Type B pancreatic cell (in vitro differentiated cells): ENCODE measurements at regions not wholly inside any gene's neighbourhood (a gene's known extent, or its start where the extent isn't known, plus 50 kb on each side); places are given as distances from the start of the nearest gene placed in this dataset.

Experiments used
- DNase-seq: peaks from one replicate; pipeline ENCODE4 v3.0.0; 2021; ENCODE audit warnings: mixed read lengths; ENCODE audit not compliant: unreplicated experiment; ENCODE audit errors: extremely low spot score
- H3K27ac Mint-ChIP-seq: 2 replicates; pipeline ENCODE4 v1.8.0; 2021; ENCODE audit warnings: mild to moderate bottlenecking, mixed read lengths
- H3K27me3 Mint-ChIP-seq: 2 replicates; pipeline ENCODE4 v1.8.0; 2021; ENCODE audit warnings: mixed read lengths
- H3K36me3 Mint-ChIP-seq: 2 replicates; pipeline ENCODE4 v1.8.0; 2021; ENCODE audit warnings: mixed read lengths
- H3K4me1 Mint-ChIP-seq: one replicate; pipeline ENCODE4 v1.8.0; 2021; ENCODE audit warnings: mixed read lengths; ENCODE audit not compliant: unreplicated experiment
- H3K4me3 Mint-ChIP-seq: 2 replicates; pipeline ENCODE4 v1.8.0; 2021; ENCODE audit warnings: mild to moderate bottlenecking, mixed read lengths
- H3K9me3 Mint-ChIP-seq: 2 replicates; pipeline ENCODE4 v1.8.0; 2021; ENCODE audit warnings: mixed read lengths
- TF ChIP-seq, protein P1 (sequence below): fragments of 200-600 bp; sonication (generic); conservative IDR thresholded peaks from 2 replicates; pipeline ENCODE4 v1.5.0; 2021; ENCODE audit warnings: antibody characterized with exemption, mild to moderate bottlenecking

GRCh38 chr3:76972624-76973296 is 67.1 kb upstream of the ROBO2 start:
- H3K36me3 Mint-ChIP-seq, result no peaks in the 10 kb centered on the region
- H3K4me3 Mint-ChIP-seq, result no peak overlapping the region
- no peaks in the 10 kb centered on the region for H3K9me3 Mint-ChIP-seq
- DNase-seq, result no peak
- peaks cover 16% of the 10 kb centered on the region for H3K4me1 Mint-ChIP-seq
- H3K27ac Mint-ChIP-seq, result no peak overlapping the region
- H3K27me3 Mint-ChIP-seq, result no peaks in the 10 kb centered on the region
- TF ChIP-seq, protein P1, sequence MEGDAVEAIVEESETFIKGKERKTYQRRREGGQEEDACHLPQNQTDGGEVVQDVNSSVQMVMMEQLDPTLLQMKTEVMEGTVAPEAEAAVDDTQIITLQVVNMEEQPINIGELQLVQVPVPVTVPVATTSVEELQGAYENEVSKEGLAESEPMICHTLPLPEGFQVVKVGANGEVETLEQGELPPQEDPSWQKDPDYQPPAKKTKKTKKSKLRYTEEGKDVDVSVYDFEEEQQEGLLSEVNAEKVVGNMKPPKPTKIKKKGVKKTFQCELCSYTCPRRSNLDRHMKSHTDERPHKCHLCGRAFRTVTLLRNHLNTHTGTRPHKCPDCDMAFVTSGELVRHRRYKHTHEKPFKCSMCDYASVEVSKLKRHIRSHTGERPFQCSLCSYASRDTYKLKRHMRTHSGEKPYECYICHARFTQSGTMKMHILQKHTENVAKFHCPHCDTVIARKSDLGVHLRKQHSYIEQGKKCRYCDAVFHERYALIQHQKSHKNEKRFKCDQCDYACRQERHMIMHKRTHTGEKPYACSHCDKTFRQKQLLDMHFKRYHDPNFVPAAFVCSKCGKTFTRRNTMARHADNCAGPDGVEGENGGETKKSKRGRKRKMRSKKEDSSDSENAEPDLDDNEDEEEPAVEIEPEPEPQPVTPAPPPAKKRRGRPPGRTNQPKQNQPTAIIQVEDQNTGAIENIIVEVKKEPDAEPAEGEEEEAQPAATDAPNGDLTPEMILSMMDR, result no peak

DNA sequence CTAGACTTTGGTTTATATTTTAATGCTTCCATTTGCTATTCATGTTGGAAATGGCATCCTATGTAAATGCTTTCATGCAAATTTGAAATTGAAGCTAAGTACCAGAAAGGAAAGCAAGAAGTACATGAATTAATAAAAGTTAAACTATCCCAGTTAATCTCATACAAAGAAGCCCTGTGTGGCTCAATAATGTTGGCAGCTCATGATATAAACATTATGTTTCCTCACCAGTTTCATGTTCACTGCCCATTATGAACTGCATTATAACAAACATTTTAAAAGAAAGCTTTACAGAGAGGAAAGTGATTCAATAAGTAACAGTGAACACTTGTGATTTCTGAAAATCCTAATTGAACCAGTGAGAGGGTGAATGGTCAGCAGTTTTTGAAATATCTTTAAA is 62.9 kb upstream of the ROBO2 start:
- Mint-ChIP-seq H3K27me3 (no peaks in the 10 kb centered on the region), H3K4me3 (no peak overlapping the region), H3K36me3 (no peaks in the 10 kb centered on the region), H3K4me1 (peaks cover 5% of the 10 kb centered on the region), H3K27ac (no peak overlapping the region), H3K9me3 (no peaks in the 10 kb centered on the region)
- no peak for DNase-seq
- TF ChIP-seq, protein P1, result no peak

DNA sequence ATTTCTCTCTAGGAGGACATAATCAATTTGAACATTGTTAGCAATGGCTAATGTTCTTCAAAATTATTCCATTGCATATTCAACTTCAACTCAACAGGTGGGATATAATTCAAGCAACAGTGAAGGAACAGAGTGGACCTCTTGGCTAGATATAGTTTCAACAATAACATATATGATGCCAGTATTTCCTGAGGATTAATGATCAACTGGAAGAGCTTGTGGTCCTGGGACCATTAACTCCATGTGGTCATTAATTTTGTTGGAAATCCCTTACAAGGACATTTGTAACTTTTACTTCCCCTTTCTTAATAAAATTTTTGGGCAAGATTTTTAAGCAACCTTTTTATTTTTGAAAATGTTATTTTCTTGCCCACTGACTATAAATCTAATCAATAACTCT is 54.3 kb upstream of the ROBO2 start:
- TF ChIP-seq, protein P1, result no peak
- Mint-ChIP-seq H3K27ac (no peak overlapping the region), H3K4me3 (no peak overlapping the region), H3K4me1 (peaks cover 11% of the 10 kb centered on the region), H3K9me3 (no peaks in the 10 kb centered on the region), H3K36me3 (no peaks in the 10 kb centered on the region), H3K27me3 (no peaks in the 10 kb centered on the region)
- no peak for DNase-seq

DNA sequence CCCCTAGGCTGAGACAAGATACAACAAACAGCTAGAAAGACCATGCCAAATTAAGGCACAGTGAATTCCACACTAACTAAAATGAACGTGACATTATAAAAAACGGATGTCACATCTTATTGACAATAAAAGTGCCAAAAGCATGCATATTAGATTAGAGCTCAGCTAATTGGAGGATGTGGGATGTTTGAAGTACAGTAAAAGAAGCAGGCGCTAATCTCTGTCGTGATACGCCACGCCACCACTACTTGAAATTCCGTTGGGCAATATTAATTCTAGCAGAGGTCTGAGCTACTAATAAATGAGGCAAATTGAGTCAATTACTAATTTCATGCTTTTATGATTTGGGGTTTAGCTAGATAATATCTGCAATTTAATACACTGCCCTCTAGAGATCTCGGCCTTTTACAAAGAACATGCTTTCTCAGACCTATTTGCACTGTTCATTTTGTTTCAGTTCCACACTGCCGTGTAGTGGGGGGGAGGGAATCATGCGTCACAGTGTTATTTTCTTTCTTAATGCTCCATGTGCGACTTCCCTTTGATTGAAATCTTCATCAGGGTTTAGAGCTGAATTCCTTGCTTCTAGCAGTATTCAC is 52.9 kb upstream of the ROBO2 start:
- DNase-seq, result no peak
- H3K9me3 Mint-ChIP-seq, result no peaks in the 10 kb centered on the region
- no peaks in the 10 kb centered on the region for H3K27me3 Mint-ChIP-seq
- no peak overlapping the region for H3K27ac Mint-ChIP-seq
- H3K4me1 Mint-ChIP-seq, result peaks cover 11% of the 10 kb centered on the region
- no peak overlapping the region for H3K4me3 Mint-ChIP-seq
- no peaks in the 10 kb centered on the region for H3K36me3 Mint-ChIP-seq
- TF ChIP-seq, protein P1, result no peak
